GM23338 (cell line): ENCODE measurements at regions not wholly inside any gene's neighbourhood (a gene's known extent, or its start where the extent isn't known, plus 50 kb on each side); places are given as distances from the start of the nearest gene placed in this dataset.

Experiments
- ATAC-seq: fragments of 200-7000 bp; cut with Tn5 transposase; 3 replicates; pipeline ENCODE4 v1.9.1; 2020
- DNase-seq: peaks from one replicate; pipeline ENCODE4 v3.0.0-alpha.2; 2015; ENCODE audit warnings: low spot score
- H2AFZ ChIP-seq: fragments of 200-600 bp; sonication (generic); 2 replicates; pipeline ENCODE4 v1.8.0; 2016; ENCODE audit warnings: antibody characterized with exemption, mild to moderate bottlenecking, moderate library complexity
- H3F3A ChIP-seq: fragments of 200-600 bp; sonication (generic); replicated peaks from 2 replicates; pipeline ENCODE4 v1.8.0; 2017; ENCODE audit warnings: antibody characterized with exemption, mixed run types, low read depth
- H3K27ac ChIP-seq: fragments of 200-600 bp; sonication (generic); 2 replicates; pipeline ENCODE4 v1.6.1; 2016; ENCODE audit warnings: low read depth
- H3K27me3 ChIP-seq: fragments of 200-600 bp; sonication (generic); 2 replicates; pipeline ENCODE4 v1.8.0; 2016; ENCODE audit warnings: mild to moderate bottlenecking, mixed run types, moderate library complexity; ENCODE audit not compliant: insufficient read depth
- H3K36me3 ChIP-seq: fragments of 200-600 bp; sonication (generic); 2 replicates; pipeline ENCODE4 v1.8.0; 2016; ENCODE audit warnings: mild to moderate bottlenecking; ENCODE audit not compliant: insufficient read depth
- H3K4me1 ChIP-seq: fragments of 200-600 bp; sonication (generic); 2 replicates; pipeline ENCODE4 v1.8.0; 2016; ENCODE audit warnings: mild to moderate bottlenecking, moderate library complexity; ENCODE audit not compliant: insufficient read depth
- H3K4me2 ChIP-seq: fragments of 200-600 bp; sonication (generic); 2 replicates; pipeline ENCODE4 v1.7.1; 2017; ENCODE audit warnings: mixed run types
- H3K4me3 ChIP-seq: fragments of 200-600 bp; sonication (generic); 2 replicates; pipeline ENCODE4 v1.6.1; 2016; ENCODE audit warnings: mixed run types
- H3K79me2 ChIP-seq: fragments of 200-600 bp; sonication (generic); replicated peaks from 2 replicates; pipeline ENCODE4 v1.8.0; 2017; ENCODE audit warnings: mild to moderate bottlenecking; ENCODE audit not compliant: insufficient read depth
- H3K9me2 ChIP-seq: fragments of 200-600 bp; sonication (generic); 2 replicates; pipeline ENCODE4 v1.8.0; 2017; ENCODE audit not compliant: insufficient read depth
- H4K20me1 ChIP-seq: fragments of 200-600 bp; sonication (generic); replicated peaks from 2 replicates; pipeline ENCODE4 v1.8.0; 2017; ENCODE audit warnings: mild to moderate bottlenecking; ENCODE audit not compliant: insufficient read depth
- H3K27ac Mint-ChIP-seq: 2 replicates; pipeline ENCODE4 v1.8.0; 2020; ENCODE audit warnings: inconsistent platforms, mild to moderate bottlenecking, moderate library complexity, mixed read lengths
- H3K27me3 Mint-ChIP-seq: 3 replicates; pipeline ENCODE4 v1.8.0; 2022; ENCODE audit warnings: low read depth, mild to moderate bottlenecking, moderate library complexity, mixed read lengths, inconsistent platforms; ENCODE audit not compliant: insufficient read depth, poor library complexity
- H3K36me3 Mint-ChIP-seq: 3 replicates; pipeline ENCODE4 v1.8.0; 2021; ENCODE audit warnings: low read depth, mild to moderate bottlenecking, inconsistent platforms, moderate library complexity, mixed read lengths
- H3K4me1 Mint-ChIP-seq: 3 replicates; pipeline ENCODE4 v1.8.0; 2020; ENCODE audit warnings: mild to moderate bottlenecking, inconsistent platforms, mixed read lengths
- H3K4me3 Mint-ChIP-seq: 3 replicates; pipeline ENCODE4 v1.8.0; 2021; ENCODE audit warnings: moderate library complexity, mild to moderate bottlenecking, inconsistent platforms, mixed read lengths
- H3K9me3 Mint-ChIP-seq: 3 replicates; pipeline ENCODE4 v1.8.0; 2020; ENCODE audit warnings: moderate library complexity, mild to moderate bottlenecking, inconsistent platforms, mixed read lengths
- CREB1 ChIP-seq: fragments of 250-450 bp; sonication (Bioruptor Pico); IDR thresholded peaks from 2 replicates; pipeline ENCODE4 v1.5.0; 2020; ENCODE audit warnings: low read depth, mild to moderate bottlenecking, moderate library complexity
- EZH2 ChIP-seq: fragments of 200-600 bp; sonication (generic); IDR thresholded peaks from one replicate; pipeline ENCODE4 v1.8.0; 2017; ENCODE audit warnings: antibody characterized with exemption, mild to moderate bottlenecking, low read depth; ENCODE audit not compliant: unreplicated experiment
- EZH2phosphoT487 ChIP-seq: fragments of 200-600 bp; sonication (generic); IDR thresholded peaks from one replicate; pipeline ENCODE4 v1.8.1; 2018; ENCODE audit warnings: antibody characterized with exemption; ENCODE audit not compliant: unreplicated experiment
- JUNB ChIP-seq: IDR thresholded peaks from one replicate; pipeline ENCODE4 v1.6.1; 2016; ENCODE audit warnings: antibody characterized with exemption; ENCODE audit not compliant: unreplicated experiment
- NANOG ChIP-seq: IDR thresholded peaks from 2 replicates; pipeline ENCODE4 v1.6.1; 2016; ENCODE audit warnings: antibody characterized with exemption, borderline replicate concordance
- POLR2AphosphoS5 ChIP-seq: IDR thresholded peaks from 2 replicates; pipeline ENCODE4 v1.6.1; 2016; ENCODE audit warnings: antibody characterized with exemption, low read depth
- REST ChIP-seq: IDR thresholded peaks from one replicate; pipeline ENCODE4 v1.6.1; 2018; ENCODE audit warnings: antibody characterized with exemption; ENCODE audit not compliant: unreplicated experiment
- ZNF114 ChIP-seq: fragments of 250-450 bp; sonication (Bioruptor Pico); IDR thresholded peaks from 2 replicates; pipeline ENCODE4 v1.5.0; 2020; ENCODE audit warnings: mild to moderate bottlenecking, moderate library complexity
- ZNF331 ChIP-seq: fragments of 250-450 bp; sonication (Bioruptor Pico); IDR thresholded peaks from 2 replicates; pipeline ENCODE4 v1.5.0; 2020; ENCODE audit warnings: low read depth, mild to moderate bottlenecking, moderate library complexity
- ZNF462 ChIP-seq: fragments of 250-450 bp; sonication (Bioruptor Pico); IDR thresholded peaks from 2 replicates; pipeline ENCODE4 v1.5.0; 2020; ENCODE audit warnings: mild to moderate bottlenecking, moderate library complexity
- TF ChIP-seq, protein P1 (sequence below): IDR thresholded peaks from 2 replicates; pipeline ENCODE4 v1.6.1; 2016; ENCODE audit warnings: antibody characterized with exemption
- TF ChIP-seq, protein P2 (sequence below), 2 experiments: fragments of 200-600 bp in 1 of 2; sonication (generic) in 1 of 2; conservative IDR thresholded peaks; 2 replicates each; pipeline versions ENCODE4 v1.5.1 to v1.6.1; 2016 to 2017; ENCODE audit warnings: antibody characterized with exemption in 2 of 2, low read depth in 2 of 2, mild to moderate bottlenecking in 2 of 2, moderate library complexity in 1 of 2

- Histone ChIP-seq H3K4me3 (no peak overlapping the region), H3K27me3 (no peaks in the 10 kb centered on the region), H3F3A (no peaks in the 10 kb centered on the region), H3K27ac (no peak overlapping the region), H3K36me3 (no peaks in the 10 kb centered on the region), H3K9me2 (no peaks in the 10 kb centered on the region), H3K4me1 (no peaks in the 10 kb centered on the region), H3K79me2 (no peaks in the 10 kb centered on the region), H2AFZ (no peak overlapping the region), H4K20me1 (no peaks in the 10 kb centered on the region), H3K4me2 (no peak overlapping the region)
- Mint-ChIP-seq H3K4me1 (no peaks in the 10 kb centered on the region), H3K36me3 (no peaks in the 10 kb centered on the region), H3K4me3 (no peak overlapping the region), H3K9me3 (no peaks in the 10 kb centered on the region), H3K27me3 (no peaks in the 10 kb centered on the region), H3K27ac (no peak overlapping the region)
- TF ChIP-seq NANOG (no peak), ZNF331 (CRISPR knock-in tag) (no peak), EZH2phosphoT487 (no peak), ZNF462 (CRISPR knock-in tag) (no peak), POLR2AphosphoS5 (no peak), CREB1 (no peak), REST (no peak), EZH2 (no peak), ZNF114 (CRISPR knock-in tag) (no peak), JUNB (no peak)
- TF ChIP-seq, protein P1, sequence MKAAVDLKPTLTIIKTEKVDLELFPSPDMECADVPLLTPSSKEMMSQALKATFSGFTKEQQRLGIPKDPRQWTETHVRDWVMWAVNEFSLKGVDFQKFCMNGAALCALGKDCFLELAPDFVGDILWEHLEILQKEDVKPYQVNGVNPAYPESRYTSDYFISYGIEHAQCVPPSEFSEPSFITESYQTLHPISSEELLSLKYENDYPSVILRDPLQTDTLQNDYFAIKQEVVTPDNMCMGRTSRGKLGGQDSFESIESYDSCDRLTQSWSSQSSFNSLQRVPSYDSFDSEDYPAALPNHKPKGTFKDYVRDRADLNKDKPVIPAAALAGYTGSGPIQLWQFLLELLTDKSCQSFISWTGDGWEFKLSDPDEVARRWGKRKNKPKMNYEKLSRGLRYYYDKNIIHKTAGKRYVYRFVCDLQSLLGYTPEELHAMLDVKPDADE = no peak
- TF ChIP-seq, protein P2, sequence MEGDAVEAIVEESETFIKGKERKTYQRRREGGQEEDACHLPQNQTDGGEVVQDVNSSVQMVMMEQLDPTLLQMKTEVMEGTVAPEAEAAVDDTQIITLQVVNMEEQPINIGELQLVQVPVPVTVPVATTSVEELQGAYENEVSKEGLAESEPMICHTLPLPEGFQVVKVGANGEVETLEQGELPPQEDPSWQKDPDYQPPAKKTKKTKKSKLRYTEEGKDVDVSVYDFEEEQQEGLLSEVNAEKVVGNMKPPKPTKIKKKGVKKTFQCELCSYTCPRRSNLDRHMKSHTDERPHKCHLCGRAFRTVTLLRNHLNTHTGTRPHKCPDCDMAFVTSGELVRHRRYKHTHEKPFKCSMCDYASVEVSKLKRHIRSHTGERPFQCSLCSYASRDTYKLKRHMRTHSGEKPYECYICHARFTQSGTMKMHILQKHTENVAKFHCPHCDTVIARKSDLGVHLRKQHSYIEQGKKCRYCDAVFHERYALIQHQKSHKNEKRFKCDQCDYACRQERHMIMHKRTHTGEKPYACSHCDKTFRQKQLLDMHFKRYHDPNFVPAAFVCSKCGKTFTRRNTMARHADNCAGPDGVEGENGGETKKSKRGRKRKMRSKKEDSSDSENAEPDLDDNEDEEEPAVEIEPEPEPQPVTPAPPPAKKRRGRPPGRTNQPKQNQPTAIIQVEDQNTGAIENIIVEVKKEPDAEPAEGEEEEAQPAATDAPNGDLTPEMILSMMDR (conservative IDR thresholded peaks at IDR 0.05; ENCODE audit: low read depth in 2 of 2) = no peak
- DNase-seq (no peak), ATAC-seq (no peak)
These were observed 1274.7 kb upstream of the CADM2 start for GRCh38 chr3:83683937-83684598.
